ENCODE measurements at regions not wholly inside any gene's neighbourhood (a gene's known extent, or its start where the extent isn't known, plus 50 kb on each side); places are given as distances from the start of the nearest gene placed in this dataset.

- TF ChIP-seq ZNF8 (CRISPR knock-in tag; IDR thresholded peaks at IDR 0.05) (no peak), GLIS3 (CRISPR knock-in tag; IDR thresholded peaks at IDR 0.05) (no peak), ZNF70 (CRISPR knock-in tag; IDR thresholded peaks at IDR 0.05) (no peak), ARNTL (CRISPR knock-in tag; IDR thresholded peaks at IDR 0.05; ENCODE audit: borderline replicate concordance, low read depth) (no peak), BACH2 (CRISPR knock-in tag; IDR thresholded peaks at IDR 0.05; ENCODE audit: borderline replicate concordance) (no peak), ZFP3 (CRISPR knock-in tag; IDR thresholded peaks at IDR 0.05) (no peak)
Observed at GRCh38 chr1:220455559-220455958, 72.4 kb upstream of the MARK1 start (continued).

GRCh38 chr1:220454155-220454777, 73.7 kb upstream of the MARK1 start:
- no peak for ATAC-seq
- no peak for TF ChIP-seq TCF4 (CRISPR knock-in tag; IDR thresholded peaks at IDR 0.05; ENCODE audit: borderline replicate concordance)
- no peak for TF ChIP-seq GLIS3 (CRISPR knock-in tag; IDR thresholded peaks at IDR 0.05)
- no peak for TF ChIP-seq TOX (CRISPR knock-in tag; IDR thresholded peaks at IDR 0.05; ENCODE audit: borderline replicate concordance)
- no peak for TF ChIP-seq BACH2 (CRISPR knock-in tag; IDR thresholded peaks at IDR 0.05; ENCODE audit: borderline replicate concordance)

GRCh38 chr1:220453371-220453770, 74.6 kb upstream of the MARK1 start:
- no peak for ATAC-seq
- TF ChIP-seq ZNF565 (CRISPR knock-in tag; conservative IDR thresholded peaks at IDR 0.05; ENCODE audit: low read depth) (no peak), ARNTL (CRISPR knock-in tag; IDR thresholded peaks at IDR 0.05; ENCODE audit: borderline replicate concordance, low read depth) (no peak), CSRNP3 (CRISPR knock-in tag; IDR thresholded peaks at IDR 0.05) (no peak), PPARA (CRISPR knock-in tag; IDR thresholded peaks at IDR 0.05; ENCODE audit: borderline replicate concordance) (no peak), POU6F1 (CRISPR knock-in tag; IDR thresholded peaks at IDR 0.05; ENCODE audit: borderline replicate concordance, low read depth) (no peak), CREB5 (CRISPR knock-in tag; IDR thresholded peaks at IDR 0.05; ENCODE audit: low read depth) (no peak), BACH2 (CRISPR knock-in tag; IDR thresholded peaks at IDR 0.05; ENCODE audit: borderline replicate concordance) (no peak), TSHZ2 (CRISPR knock-in tag; IDR thresholded peaks at IDR 0.05) (no peak), CSDC2 (CRISPR knock-in tag; IDR thresholded peaks at IDR 0.05) (no peak), ZNF8 (CRISPR knock-in tag; IDR thresholded peaks at IDR 0.05) (no peak), PATZ1 (CRISPR knock-in tag; IDR thresholded peaks at IDR 0.05; ENCODE audit: borderline replicate concordance) (no peak), ZC3H10 (CRISPR knock-in tag; IDR thresholded peaks at IDR 0.05) (no peak), ZFP30 (CRISPR knock-in tag; IDR thresholded peaks at IDR 0.05) (no peak), TOX (CRISPR knock-in tag; IDR thresholded peaks at IDR 0.05; ENCODE audit: borderline replicate concordance) (no peak), TCF4 (CRISPR knock-in tag; IDR thresholded peaks at IDR 0.05; ENCODE audit: borderline replicate concordance) (no peak), RARB (CRISPR knock-in tag; IDR thresholded peaks at IDR 0.05) (no peak), SNAI2 (CRISPR knock-in tag; IDR thresholded peaks at IDR 0.05) (no peak)
